ENCODE measurements at regions not wholly inside any gene's neighbourhood (a gene's known extent, or its start where the extent isn't known, plus 50 kb on each side); places are given as distances from the start of the nearest gene placed in this dataset.

GRCh38 chr6:8329562-8329961 lies 105.8 kb downstream of the SLC35B3 start:
- Mint-ChIP-seq H3K9me3 (ENCODE audit: unreplicated experiment) (no peaks in the 10 kb centered on the region), H3K4me1 (ENCODE audit: unreplicated experiment) (no peaks in the 10 kb centered on the region), H3K36me3 (ENCODE audit: unreplicated experiment) (no peaks in the 10 kb centered on the region), H3K27ac (ENCODE audit: unreplicated experiment) (no peak overlapping the region), H3K4me3 (ENCODE audit: unreplicated experiment) (no peak overlapping the region), H3K27me3 (ENCODE audit: unreplicated experiment) (no peaks in the 10 kb centered on the region)
- TF ChIP-seq, protein P1, sequence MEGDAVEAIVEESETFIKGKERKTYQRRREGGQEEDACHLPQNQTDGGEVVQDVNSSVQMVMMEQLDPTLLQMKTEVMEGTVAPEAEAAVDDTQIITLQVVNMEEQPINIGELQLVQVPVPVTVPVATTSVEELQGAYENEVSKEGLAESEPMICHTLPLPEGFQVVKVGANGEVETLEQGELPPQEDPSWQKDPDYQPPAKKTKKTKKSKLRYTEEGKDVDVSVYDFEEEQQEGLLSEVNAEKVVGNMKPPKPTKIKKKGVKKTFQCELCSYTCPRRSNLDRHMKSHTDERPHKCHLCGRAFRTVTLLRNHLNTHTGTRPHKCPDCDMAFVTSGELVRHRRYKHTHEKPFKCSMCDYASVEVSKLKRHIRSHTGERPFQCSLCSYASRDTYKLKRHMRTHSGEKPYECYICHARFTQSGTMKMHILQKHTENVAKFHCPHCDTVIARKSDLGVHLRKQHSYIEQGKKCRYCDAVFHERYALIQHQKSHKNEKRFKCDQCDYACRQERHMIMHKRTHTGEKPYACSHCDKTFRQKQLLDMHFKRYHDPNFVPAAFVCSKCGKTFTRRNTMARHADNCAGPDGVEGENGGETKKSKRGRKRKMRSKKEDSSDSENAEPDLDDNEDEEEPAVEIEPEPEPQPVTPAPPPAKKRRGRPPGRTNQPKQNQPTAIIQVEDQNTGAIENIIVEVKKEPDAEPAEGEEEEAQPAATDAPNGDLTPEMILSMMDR (IDR thresholded peaks at IDR 0.05): no peak
- no peak for DNase-seq (ENCODE audit: extremely low spot score, unreplicated experiment)

GRCh38 chr6:8325743-8326142 lies 109.6 kb downstream of the SLC35B3 start:
- Mint-ChIP-seq H3K4me1 (ENCODE audit: unreplicated experiment) (no peaks in the 10 kb centered on the region), H3K36me3 (ENCODE audit: unreplicated experiment) (no peaks in the 10 kb centered on the region), H3K27ac (ENCODE audit: unreplicated experiment) (no peak overlapping the region), H3K9me3 (ENCODE audit: unreplicated experiment) (no peaks in the 10 kb centered on the region), H3K4me3 (ENCODE audit: unreplicated experiment) (no peak overlapping the region), H3K27me3 (ENCODE audit: unreplicated experiment) (no peaks in the 10 kb centered on the region)
- no peak for DNase-seq (ENCODE audit: extremely low spot score, unreplicated experiment)
- TF ChIP-seq, protein P1 (IDR thresholded peaks at IDR 0.05): no peak

DNA sequence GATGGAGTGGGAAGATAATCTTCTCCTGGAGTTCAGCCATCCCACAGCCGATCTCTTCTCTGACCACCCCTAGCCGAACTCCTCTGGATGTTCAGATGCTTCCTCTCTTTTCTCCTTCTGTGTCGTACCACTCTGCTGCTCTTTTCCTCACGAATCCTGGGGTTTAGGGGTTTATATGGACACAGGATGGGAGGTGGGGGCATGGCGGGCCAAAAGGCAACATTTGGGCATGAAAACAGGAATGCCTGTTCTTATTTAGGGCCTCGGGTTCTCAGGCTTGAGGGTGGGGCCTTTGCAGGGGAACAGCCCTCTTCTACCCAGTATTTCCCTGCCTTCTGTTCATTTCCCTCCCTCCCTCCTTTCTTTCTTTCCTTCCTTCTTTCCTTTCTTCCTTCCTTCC lies 112.7 kb downstream of the SLC35B3 start:
- DNase-seq (ENCODE audit: extremely low spot score, unreplicated experiment): no peak
- Mint-ChIP-seq H3K36me3 (ENCODE audit: unreplicated experiment) (no peaks in the 10 kb centered on the region), H3K27me3 (ENCODE audit: unreplicated experiment) (no peaks in the 10 kb centered on the region), H3K27ac (ENCODE audit: unreplicated experiment) (no peak overlapping the region), H3K9me3 (ENCODE audit: unreplicated experiment) (no peaks in the 10 kb centered on the region), H3K4me1 (ENCODE audit: unreplicated experiment) (no peaks in the 10 kb centered on the region), H3K4me3 (ENCODE audit: unreplicated experiment) (no peak overlapping the region)
- TF ChIP-seq, protein P1 (IDR thresholded peaks at IDR 0.05): no peak

GRCh38 chr6:8321671-8322404 lies 113.5 kb downstream of the SLC35B3 start:
- no peak overlapping the region for H3K27ac Mint-ChIP-seq (ENCODE audit: unreplicated experiment)
- H3K4me1 Mint-ChIP-seq (ENCODE audit: unreplicated experiment): no peaks in the 10 kb centered on the region
- H3K27me3 Mint-ChIP-seq (ENCODE audit: unreplicated experiment): no peaks in the 10 kb centered on the region
- no peak for DNase-seq (ENCODE audit: extremely low spot score, unreplicated experiment)
- no peaks in the 10 kb centered on the region for H3K9me3 Mint-ChIP-seq (ENCODE audit: unreplicated experiment)
- TF ChIP-seq, protein P1 (IDR thresholded peaks at IDR 0.05): no peak
- no peaks in the 10 kb centered on the region for H3K36me3 Mint-ChIP-seq (ENCODE audit: unreplicated experiment)
- H3K4me3 Mint-ChIP-seq (ENCODE audit: unreplicated experiment): no peak overlapping the region

DNA sequence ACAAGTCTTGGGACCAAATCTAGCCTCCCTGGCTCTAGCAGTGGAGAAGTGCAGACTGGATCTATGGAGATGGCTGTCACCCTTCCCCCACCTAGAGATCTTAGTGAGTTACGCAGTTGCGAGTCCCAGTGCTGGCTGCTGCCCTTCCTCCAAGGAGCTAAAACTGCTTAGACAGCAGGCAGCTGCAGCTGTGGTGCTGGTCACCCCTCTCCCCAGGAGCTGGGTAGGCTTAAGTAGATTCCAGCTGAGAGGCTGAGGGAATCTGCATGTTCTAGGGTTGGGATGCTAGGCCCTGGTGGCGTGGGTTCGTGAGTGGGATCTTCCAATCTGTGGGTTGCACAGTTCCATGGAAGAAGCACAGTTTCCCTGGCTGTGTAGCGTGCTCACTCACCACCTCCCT lies 120.2 kb downstream of the SLC35B3 start:
- peaks cover 22% of the 10 kb centered on the region for H3K9me3 Mint-ChIP-seq (ENCODE audit: unreplicated experiment)
- no peak overlapping the region for H3K4me3 Mint-ChIP-seq (ENCODE audit: unreplicated experiment)
- TF ChIP-seq, protein P1 (IDR thresholded peaks at IDR 0.05): no peak
- H3K27me3 Mint-ChIP-seq (ENCODE audit: unreplicated experiment): no peaks in the 10 kb centered on the region
- H3K27ac Mint-ChIP-seq (ENCODE audit: unreplicated experiment): no peak overlapping the region
- no peaks in the 10 kb centered on the region for H3K4me1 Mint-ChIP-seq (ENCODE audit: unreplicated experiment)
- H3K36me3 Mint-ChIP-seq (ENCODE audit: unreplicated experiment): no peaks in the 10 kb centered on the region
- DNase-seq (ENCODE audit: extremely low spot score, unreplicated experiment): no peak

All from osteocyte (in vitro differentiated cells).